PFSK-1 (cell line): ENCODE measurements at regions not wholly inside any gene's neighbourhood (a gene's known extent, or its start where the extent isn't known, plus 50 kb on each side); places are given as distances from the start of the nearest gene placed in this dataset.

ENCODE experiments used
- FOXP2 ChIP-seq: optimal IDR thresholded peaks from 2 replicates; pipeline ENCODE3; 2011; ENCODE audit warnings: borderline replicate concordance, control low read depth, inconsistent platforms; ENCODE audit not compliant: insufficient read depth; ENCODE audit errors: extremely low read length, extremely low read depth
- POLR2AphosphoS5 ChIP-seq: IDR thresholded peaks from 2 replicates; pipeline ENCODE4 v1.6.1; 2012; ENCODE audit warnings: low read depth, mild to moderate bottlenecking, control low read depth, low read length, moderate library complexity
- SIN3A ChIP-seq: IDR thresholded peaks from 2 replicates; pipeline ENCODE4 v1.6.1; 2012; ENCODE audit warnings: mild to moderate bottlenecking, low read length, moderate library complexity, borderline replicate concordance; ENCODE audit not compliant: insufficient read depth
- TAF1 ChIP-seq: IDR thresholded peaks from 2 replicates; pipeline ENCODE4 v1.6.1; 2012; ENCODE audit warnings: low read length, control low read depth, borderline replicate concordance; ENCODE audit not compliant: insufficient read depth
- TF ChIP-seq, protein P1 (sequence below), 2 experiments: IDR thresholded peaks; 2 replicates each; pipeline versions ENCODE4 v1.6.1 to v1.8.0; 2011 to 2012; ENCODE audit warnings: low read depth in 2 of 2, low read length in 2 of 2, control low read depth in 1 of 2, inconsistent platforms in 1 of 2, mild to moderate bottlenecking in 1 of 2, moderate library complexity in 1 of 2; ENCODE audit not compliant: insufficient read depth in 1 of 2

- TF ChIP-seq TAF1 = no peak
- no peak for TF ChIP-seq POLR2AphosphoS5
- TF ChIP-seq SIN3A = no peak
- TF ChIP-seq, protein P1, sequence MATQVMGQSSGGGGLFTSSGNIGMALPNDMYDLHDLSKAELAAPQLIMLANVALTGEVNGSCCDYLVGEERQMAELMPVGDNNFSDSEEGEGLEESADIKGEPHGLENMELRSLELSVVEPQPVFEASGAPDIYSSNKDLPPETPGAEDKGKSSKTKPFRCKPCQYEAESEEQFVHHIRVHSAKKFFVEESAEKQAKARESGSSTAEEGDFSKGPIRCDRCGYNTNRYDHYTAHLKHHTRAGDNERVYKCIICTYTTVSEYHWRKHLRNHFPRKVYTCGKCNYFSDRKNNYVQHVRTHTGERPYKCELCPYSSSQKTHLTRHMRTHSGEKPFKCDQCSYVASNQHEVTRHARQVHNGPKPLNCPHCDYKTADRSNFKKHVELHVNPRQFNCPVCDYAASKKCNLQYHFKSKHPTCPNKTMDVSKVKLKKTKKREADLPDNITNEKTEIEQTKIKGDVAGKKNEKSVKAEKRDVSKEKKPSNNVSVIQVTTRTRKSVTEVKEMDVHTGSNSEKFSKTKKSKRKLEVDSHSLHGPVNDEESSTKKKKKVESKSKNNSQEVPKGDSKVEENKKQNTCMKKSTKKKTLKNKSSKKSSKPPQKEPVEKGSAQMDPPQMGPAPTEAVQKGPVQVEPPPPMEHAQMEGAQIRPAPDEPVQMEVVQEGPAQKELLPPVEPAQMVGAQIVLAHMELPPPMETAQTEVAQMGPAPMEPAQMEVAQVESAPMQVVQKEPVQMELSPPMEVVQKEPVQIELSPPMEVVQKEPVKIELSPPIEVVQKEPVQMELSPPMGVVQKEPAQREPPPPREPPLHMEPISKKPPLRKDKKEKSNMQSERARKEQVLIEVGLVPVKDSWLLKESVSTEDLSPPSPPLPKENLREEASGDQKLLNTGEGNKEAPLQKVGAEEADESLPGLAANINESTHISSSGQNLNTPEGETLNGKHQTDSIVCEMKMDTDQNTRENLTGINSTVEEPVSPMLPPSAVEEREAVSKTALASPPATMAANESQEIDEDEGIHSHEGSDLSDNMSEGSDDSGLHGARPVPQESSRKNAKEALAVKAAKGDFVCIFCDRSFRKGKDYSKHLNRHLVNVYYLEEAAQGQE (IDR thresholded peaks at IDR 0.05; ENCODE audit: insufficient read depth in 1 of 2, low read depth in 2 of 2, low read length in 2 of 2) = no peak
- TF ChIP-seq FOXP2 = no peak
Measured at GRCh38 chr3:35409991-35410390, 229.3 kb upstream of the ARPP21 start.
